RCC 7860 (cell line): ENCODE measurements at regions not wholly inside any gene's neighbourhood (a gene's known extent, or its start where the extent isn't known, plus 50 kb on each side); places are given as distances from the start of the nearest gene placed in this dataset.
"Not testable (repeated sequence)": the region's sequence is repeated elsewhere in the genome, so short reads cannot be mapped to it uniquely, and the experiment has no call there.

Experiments
- DNase-seq: peaks from one replicate; pipeline ENCODE4 v3.0.0-alpha.2; 2015; ENCODE audit warnings: low spot score
- FAIRE-seq: peaks from 2 replicates; lab custom pipeline; 2012; peaks lifted over from hg19 to GRCh38; lab: Jason Lieb, UNC

GRCh38 chr9:87388708-87389107, 109.0 kb upstream of the DAPK1 start:
- DNase-seq, FAIRE-seq: not testable (repeated sequence)

GRCh38 chr9:87389936-87390335, 107.7 kb upstream of the DAPK1 start:
- FAIRE-seq (peak; percentile 93), DNase-seq (peak; percentile 78)

GRCh38 chr9:87390361-87390760, 107.3 kb upstream of the DAPK1 start:
- FAIRE-seq, result no peak

GRCh38 chr9:87392086-87392485, 105.6 kb upstream of the DAPK1 start:
- peak; percentile 34 for FAIRE-seq
- no peak for DNase-seq

More at GRCh38 chr9:87390361-87390760, 107.3 kb upstream of the DAPK1 start:
- no peak for DNase-seq

GRCh38 chr9:87393706-87394230, 103.9 kb upstream of the DAPK1 start:
- DNase-seq (no peak), FAIRE-seq (no peak)

- FAIRE-seq, result peak; percentile 85
- peak; percentile 48 for DNase-seq
Observed at GRCh38 chr9:87395804-87396479, 101.7 kb upstream of the DAPK1 start.

- FAIRE-seq (no peak), DNase-seq (no peak)
Observed at GRCh38 chr9:87401681-87402080, 96.0 kb upstream of the DAPK1 start.

GRCh38 chr9:87402537-87402936, 95.1 kb upstream of the DAPK1 start:
- FAIRE-seq, result no peak
- DNase-seq, result no peak

GRCh38 chr9:87405677-87406542, 91.8 kb upstream of the DAPK1 start:
- FAIRE-seq (peak; percentile 44), DNase-seq (no peak)

GRCh38 chr9:87406543-87407166, 91.0 kb upstream of the DAPK1 start:
- FAIRE-seq, result no peak
- DNase-seq, result no peak

- not testable (repeated sequence) for DNase-seq, FAIRE-seq
Observed at GRCh38 chr9:87410047-87411005, 87.3 kb upstream of the DAPK1 start.

- FAIRE-seq, result no peak
- no peak for DNase-seq
Observed at GRCh38 chr9:87420884-87421283, 76.8 kb upstream of the DAPK1 start.

- no peak for DNase-seq
- no peak for FAIRE-seq
Observed at GRCh38 chr9:87421734-87422133, 75.9 kb upstream of the DAPK1 start.

- no peak for FAIRE-seq
- no peak for DNase-seq
Observed at GRCh38 chr9:87422999-87423398, 74.7 kb upstream of the DAPK1 start.

GRCh38 chr9:87423885-87424284, 73.8 kb upstream of the DAPK1 start:
- FAIRE-seq, result not testable (repeated sequence)

GRCh38 chr9:87425202-87425601, 72.5 kb upstream of the DAPK1 start:
- no peak for DNase-seq

More at GRCh38 chr9:87423885-87424284, 73.8 kb upstream of the DAPK1 start:
- not testable (repeated sequence) for DNase-seq

GRCh38 chr9:87427851-87428506, 69.7 kb upstream of the DAPK1 start:
- DNase-seq (no peak), FAIRE-seq (no peak)

More at GRCh38 chr9:87425202-87425601, 72.5 kb upstream of the DAPK1 start:
- no peak for FAIRE-seq

- FAIRE-seq, result no peak
- DNase-seq, result no peak
Observed at GRCh38 chr9:87428659-87429058, 69.0 kb upstream of the DAPK1 start.

GRCh38 chr9:87431837-87432236, 65.8 kb upstream of the DAPK1 start:
- DNase-seq, result no peak
- no peak for FAIRE-seq

- DNase-seq (no peak), FAIRE-seq (no peak)
Observed at GRCh38 chr9:87433853-87434252, 63.8 kb upstream of the DAPK1 start.
